ENCODE measurements at regions not wholly inside any gene's neighbourhood (a gene's known extent, or its start where the extent isn't known, plus 50 kb on each side); places are given as distances from the start of the nearest gene placed in this dataset.

- no peak for DNase-seq (ENCODE audit: low spot score in 2 of 2)
- Histone ChIP-seq H3K9me3 (no peaks in the 10 kb centered on the region), H3K4me3 (no peak overlapping the region), H3K36me3 (no peaks in the 10 kb centered on the region), H3K27ac (no peak overlapping the region), H3K4me1 (no peaks in the 10 kb centered on the region), H3K27me3 (no peaks in the 10 kb centered on the region)
- TF ChIP-seq POLR2AphosphoS5 (IDR thresholded peaks at IDR 0.05) (no peak), EP300 (IDR thresholded peaks at IDR 0.05) (no peak), POLR2A (IDR thresholded peaks at IDR 0.05) (no peak), CTCF (IDR thresholded peaks at IDR 0.05) (no peak)
- 70% methylated on average over 12 of the region's 12 CpGs for WGBS
Measured at GRCh38 chr6:165972139-165972802, 195.4 kb downstream of the TBXT start.

GRCh38 chr6:165971202-165971601 lies 196.4 kb downstream of the TBXT start:
- WGBS, result 77% methylated on average over 4 of the region's 4 CpGs
- no peak overlapping the region for H3K27ac ChIP-seq

GRCh38 chr6:165970001-165970400 lies 197.7 kb downstream of the TBXT start:
- no peak overlapping the region for H3K4me3 ChIP-seq
- no peak overlapping the region for H3K27ac ChIP-seq
- 82% methylated on average over 4 of the region's 4 CpGs for WGBS
- TF ChIP-seq CTCF (IDR thresholded peaks at IDR 0.05) (no peak), EP300 (IDR thresholded peaks at IDR 0.05) (no peak), POLR2A (IDR thresholded peaks at IDR 0.05) (no peak), POLR2AphosphoS5 (IDR thresholded peaks at IDR 0.05) (no peak)
- H3K27me3 ChIP-seq, result no peaks in the 10 kb centered on the region
- H3K36me3 ChIP-seq, result no peaks in the 10 kb centered on the region
- no peaks in the 10 kb centered on the region for H3K9me3 ChIP-seq
- no peaks in the 10 kb centered on the region for H3K4me1 ChIP-seq
- no peak for DNase-seq (ENCODE audit: low spot score in 2 of 2)

More at GRCh38 chr6:165971202-165971601, 196.4 kb downstream of the TBXT start:
- no peak for DNase-seq (ENCODE audit: low spot score in 2 of 2)
- Histone ChIP-seq H3K27me3 (no peaks in the 10 kb centered on the region), H3K36me3 (no peaks in the 10 kb centered on the region), H3K9me3 (no peaks in the 10 kb centered on the region), H3K4me1 (no peaks in the 10 kb centered on the region), H3K4me3 (no peak overlapping the region)
- TF ChIP-seq EP300 (IDR thresholded peaks at IDR 0.05) (no peak), POLR2A (IDR thresholded peaks at IDR 0.05) (no peak), POLR2AphosphoS5 (IDR thresholded peaks at IDR 0.05) (no peak), CTCF (IDR thresholded peaks at IDR 0.05) (no peak)

- WGBS, result 90% methylated on average over 6 of the region's 6 CpGs
- Histone ChIP-seq H3K4me3 (no peak overlapping the region), H3K9me3 (no peaks in the 10 kb centered on the region), H3K36me3 (no peaks in the 10 kb centered on the region), H3K27ac (no peak overlapping the region), H3K27me3 (no peaks in the 10 kb centered on the region), H3K4me1 (no peaks in the 10 kb centered on the region)
- no peak for DNase-seq (ENCODE audit: low spot score in 2 of 2)
- no peak for TF ChIP-seq EP300 (IDR thresholded peaks at IDR 0.05)
- no peak for TF ChIP-seq POLR2AphosphoS5 (IDR thresholded peaks at IDR 0.05)
- TF ChIP-seq POLR2A (IDR thresholded peaks at IDR 0.05), result no peak
- TF ChIP-seq CTCF (IDR thresholded peaks at IDR 0.05), result no peak
Measured at GRCh38 chr6:165969184-165969583, 198.5 kb downstream of the TBXT start.

GRCh38 chr6:165968408-165968807 lies 199.2 kb downstream of the TBXT start:
- 88% methylated on average over 3 of the region's 3 CpGs for WGBS
- no peaks in the 10 kb centered on the region for H3K9me3 ChIP-seq
- H3K4me1 ChIP-seq, result no peaks in the 10 kb centered on the region
- H3K4me3 ChIP-seq, result no peak overlapping the region
- TF ChIP-seq POLR2AphosphoS5 (IDR thresholded peaks at IDR 0.05) (no peak), EP300 (IDR thresholded peaks at IDR 0.05) (no peak), CTCF (IDR thresholded peaks at IDR 0.05) (no peak), POLR2A (IDR thresholded peaks at IDR 0.05) (no peak)
- H3K36me3 ChIP-seq, result no peaks in the 10 kb centered on the region
- no peak overlapping the region for H3K27ac ChIP-seq
- H3K27me3 ChIP-seq, result no peaks in the 10 kb centered on the region
- DNase-seq (ENCODE audit: low spot score in 2 of 2), result no peak
